ENCODE measurements at regions not wholly inside any gene's neighbourhood (a gene's known extent, or its start where the extent isn't known, plus 50 kb on each side); places are given as distances from the start of the nearest gene placed in this dataset.

DNA sequence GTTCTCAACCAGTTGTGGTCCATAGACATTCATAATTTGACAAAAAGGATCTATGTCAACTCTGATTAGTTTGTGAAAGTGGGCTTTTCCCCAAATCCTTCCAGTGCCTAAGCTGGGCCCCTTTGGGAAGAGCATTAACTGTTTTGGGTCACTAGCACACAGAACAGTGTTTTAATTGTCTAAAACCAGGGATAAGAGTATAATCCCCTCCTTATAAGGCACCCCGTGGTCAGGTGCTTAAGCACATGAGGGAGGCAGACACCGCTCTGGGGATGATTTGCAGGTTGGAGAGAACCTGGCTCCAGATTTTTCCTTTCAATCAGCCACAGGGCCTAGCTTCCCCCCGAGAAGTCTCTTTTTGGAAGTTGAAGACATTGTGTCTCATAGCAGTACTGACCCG is 53.6 kb upstream of the RFX8 start:
- TF ChIP-seq POLR2A (IDR thresholded peaks at IDR 0.05) = no peak
- TF ChIP-seq CTCF (IDR thresholded peaks at IDR 0.05) = no peak
- 92 to 97% (median 96%) methylated on average over 4 of the region's 4 CpGs for WGBS, 4 donors
- no peaks in the 10 kb centered on the region for H3K27me3 ChIP-seq
- ATAC-seq = no peak
- no peak for DNase-seq
- intact Hi-C loops (cut with DNase I) = loop anchor here in 6 of 10 donors (10.0 kb wide), 5 partner anchors 126 to 456 kb away; partner anchors contain the start of gene MAP4K4 (in 2 of the 6)
- no peak overlapping the region for H3K4me3 ChIP-seq
- no peaks in the 10 kb centered on the region for H3K36me3 ChIP-seq
- H3K9me3 ChIP-seq = no peaks in the 10 kb centered on the region
- no peak overlapping the region for H3K27ac ChIP-seq
- peaks cover 0 to 4% (median 0%) of the 10 kb centered on the region in 12 donors for H3K4me1 ChIP-seq

- H3K9me3 ChIP-seq = no peaks in the 10 kb centered on the region
- DNase-seq (peak in 2 of 5 donors; percentile 51 to 58), ATAC-seq (peak in 3 of 4 donors; percentile 67 to 80 (median 75))
- 65 to 83% (median 73%) methylated on average over 6 of the region's 6 CpGs for WGBS, 4 donors
- H3K27me3 ChIP-seq = no peaks in the 10 kb centered on the region
- no peak overlapping the region for H3K27ac ChIP-seq
- H3K4me1 ChIP-seq = peaks cover 0 to 9% (median 2%) of the 10 kb centered on the region in 12 donors
- H3K4me3 ChIP-seq = no peak overlapping the region
- TF ChIP-seq CTCF (IDR thresholded peaks at IDR 0.05) = no peak
- TF ChIP-seq POLR2A (IDR thresholded peaks at IDR 0.05) = no peak
- intact Hi-C loops (cut with DNase I) = loop anchor here in 6 of 10 donors (10.0 kb wide), 5 partner anchors 130 to 460 kb away; partner anchors contain the start of gene MAP4K4 (in 2 of the 6)
- no peaks in the 10 kb centered on the region for H3K36me3 ChIP-seq
These were observed 50.0 kb upstream of the RFX8 start for GRCh38 chr2:101524806-101525430.
